ENCODE measurements at regions not wholly inside any gene's neighbourhood (a gene's known extent, or its start where the extent isn't known, plus 50 kb on each side); places are given as distances from the start of the nearest gene placed in this dataset.

- no peaks in the 10 kb centered on the region for H3K36me3 Mint-ChIP-seq
- intact Hi-C loops (cut with micrococcal nuclease): no loop called here
- Histone ChIP-seq H3K27me3 (ENCODE audit: insufficient read depth, low read length) (no peaks in the 10 kb centered on the region), H3K4me3 (ENCODE audit: low read length in 2 of 2) (no peak overlapping the region), H3K9me3 (ENCODE audit: control insufficient read depth in 1 of 2, low read length in 2 of 2) (no peaks in the 10 kb centered on the region), H3K27ac (ENCODE audit: low read depth, low read length) (no peak overlapping the region), H3K36me3 (ENCODE audit: insufficient read depth, low read length) (no peaks in the 10 kb centered on the region), H3K4me1 (ENCODE audit: insufficient read depth, low read length) (no peaks in the 10 kb centered on the region)
- DNase-seq: no peak
- H3K9me3 Mint-ChIP-seq: peaks cover 0 to 4% (median under 1%) of the 10 kb centered on the region in 8 donors
- POLR2A ChIA-PET (ENCODE audit: partially characterized antibody): no interaction called here
- H3K27me3 Mint-ChIP-seq: peaks cover 3 to 8% of the 10 kb centered on the region in 2 donors
- CTCF ChIA-PET (ENCODE audit: partially characterized antibody): no interaction called here
- no peaks in the 10 kb centered on the region for H3K4me1 Mint-ChIP-seq
- no peak overlapping the region for H3K27ac Mint-ChIP-seq
- no peak overlapping the region for H3K4me3 Mint-ChIP-seq
Observed at GRCh38 chr10:25851548-25851947, 82.5 kb upstream of the MYO3A start.

GRCh38 chr10:25852364-25852941, 81.6 kb upstream of the MYO3A start:
- no peaks in the 10 kb centered on the region for H3K36me3 Mint-ChIP-seq
- intact Hi-C loops (cut with micrococcal nuclease): no loop called here
- ChIA-PET POLR2A (ENCODE audit: partially characterized antibody) (no interaction called here), CTCF (ENCODE audit: partially characterized antibody) (no interaction called here)
- no peaks in the 10 kb centered on the region for H3K4me1 ChIP-seq (ENCODE audit: insufficient read depth, low read length)
- H3K27me3 Mint-ChIP-seq: peaks cover 4 to 8% of the 10 kb centered on the region in 2 donors
- no peaks in the 10 kb centered on the region for H3K27me3 ChIP-seq (ENCODE audit: insufficient read depth, low read length)
- H3K9me3 Mint-ChIP-seq: peaks cover 0 to 2% (median under 1%) of the 10 kb centered on the region in 8 donors
- no peak for DNase-seq
- no peak overlapping the region for H3K4me3 ChIP-seq (ENCODE audit: low read length in 2 of 2)
- H3K27ac ChIP-seq (ENCODE audit: low read depth, low read length): no peak overlapping the region
- no peaks in the 10 kb centered on the region for H3K9me3 ChIP-seq (ENCODE audit: control insufficient read depth in 1 of 2, low read length in 2 of 2)
- H3K4me1 Mint-ChIP-seq: no peaks in the 10 kb centered on the region
- no peaks in the 10 kb centered on the region for H3K36me3 ChIP-seq (ENCODE audit: insufficient read depth, low read length)
- H3K4me3 Mint-ChIP-seq: no peak overlapping the region
- no peak overlapping the region for H3K27ac Mint-ChIP-seq

- peaks cover 0 to 1% of the 10 kb centered on the region in 2 donors for H3K27me3 Mint-ChIP-seq
- H3K27me3 ChIP-seq (ENCODE audit: insufficient read depth, low read length): no peaks in the 10 kb centered on the region
- H3K36me3 Mint-ChIP-seq: no peaks in the 10 kb centered on the region
- H3K4me1 ChIP-seq (ENCODE audit: insufficient read depth, low read length): no peaks in the 10 kb centered on the region
- no peaks in the 10 kb centered on the region for H3K36me3 ChIP-seq (ENCODE audit: insufficient read depth, low read length)
- no peak overlapping the region for H3K4me3 Mint-ChIP-seq
- H3K9me3 ChIP-seq (ENCODE audit: control insufficient read depth in 1 of 2, low read length in 2 of 2): no peaks in the 10 kb centered on the region
- H3K4me1 Mint-ChIP-seq: no peaks in the 10 kb centered on the region
- H3K27ac Mint-ChIP-seq: no peak overlapping the region
- ChIA-PET POLR2A (ENCODE audit: partially characterized antibody) (no interaction called here), CTCF (ENCODE audit: partially characterized antibody) (interaction anchor here (2.1 kb wide), 1 partner anchor 18 kb away, joined by 8 read pairs; no protein-coding TSS in a partner anchor)
- DNase-seq: no peak
- intact Hi-C loops (cut with micrococcal nuclease): no loop called here
- H3K27ac ChIP-seq (ENCODE audit: low read depth, low read length): no peak overlapping the region
- H3K9me3 Mint-ChIP-seq: peaks cover 0 to 3% (median 0%) of the 10 kb centered on the region in 8 donors
- no peak overlapping the region for H3K4me3 ChIP-seq (ENCODE audit: low read length in 2 of 2)
Observed at GRCh38 chr10:25858076-25858475, 76.0 kb upstream of the MYO3A start.

GRCh38 chr10:25865267-25865666, 68.8 kb upstream of the MYO3A start:
- CTCF ChIA-PET (ENCODE audit: partially characterized antibody): interaction anchor here (0.5 to 4.4 kb wide), 3 partner anchors 8 to 750 kb away, joined by 3 to 29 read pairs (median 6); no protein-coding TSS in a partner anchor
- peaks cover 0 to 3% (median 0%) of the 10 kb centered on the region in 8 donors for H3K9me3 Mint-ChIP-seq
- H3K9me3 ChIP-seq (ENCODE audit: control insufficient read depth in 1 of 2, low read length in 2 of 2): no peaks in the 10 kb centered on the region
- POLR2A ChIA-PET (ENCODE audit: partially characterized antibody): no interaction called here
- no peak for DNase-seq
- H3K36me3 Mint-ChIP-seq: no peaks in the 10 kb centered on the region
- H3K4me3 ChIP-seq (ENCODE audit: low read length in 2 of 2): no peak overlapping the region
- no peaks in the 10 kb centered on the region for H3K36me3 ChIP-seq (ENCODE audit: insufficient read depth, low read length)
- H3K4me3 Mint-ChIP-seq: no peak overlapping the region
- H3K27ac Mint-ChIP-seq: no peak overlapping the region
- H3K4me1 Mint-ChIP-seq: no peaks in the 10 kb centered on the region
- no peaks in the 10 kb centered on the region for H3K27me3 Mint-ChIP-seq
- no peak overlapping the region for H3K27ac ChIP-seq (ENCODE audit: low read depth, low read length)
- H3K4me1 ChIP-seq (ENCODE audit: insufficient read depth, low read length): no peaks in the 10 kb centered on the region
- intact Hi-C loops (cut with micrococcal nuclease): no loop called here
- H3K27me3 ChIP-seq (ENCODE audit: insufficient read depth, low read length): no peaks in the 10 kb centered on the region

GRCh38 chr10:25867321-25867720, 66.7 kb upstream of the MYO3A start:
- H3K4me1 Mint-ChIP-seq: no peaks in the 10 kb centered on the region
- no peaks in the 10 kb centered on the region for H3K27me3 Mint-ChIP-seq
- CTCF ChIA-PET (ENCODE audit: partially characterized antibody): interaction anchor here (4.4 kb wide), 1 partner anchor 9 kb away, joined by 29 read pairs; no protein-coding TSS in a partner anchor
- POLR2A ChIA-PET (ENCODE audit: partially characterized antibody): no interaction called here
- peaks cover 0 to 3% (median under 1%) of the 10 kb centered on the region in 8 donors for H3K9me3 Mint-ChIP-seq
- Histone ChIP-seq H3K4me3 (ENCODE audit: low read length in 2 of 2) (no peak overlapping the region), H3K36me3 (ENCODE audit: insufficient read depth, low read length) (no peaks in the 10 kb centered on the region), H3K27me3 (ENCODE audit: insufficient read depth, low read length) (no peaks in the 10 kb centered on the region), H3K27ac (ENCODE audit: low read depth, low read length) (no peak overlapping the region), H3K9me3 (ENCODE audit: control insufficient read depth in 1 of 2, low read length in 2 of 2) (no peaks in the 10 kb centered on the region), H3K4me1 (ENCODE audit: insufficient read depth, low read length) (no peaks in the 10 kb centered on the region)
- H3K36me3 Mint-ChIP-seq: no peaks in the 10 kb centered on the region
- H3K27ac Mint-ChIP-seq: no peak overlapping the region
- H3K4me3 Mint-ChIP-seq: no peak overlapping the region
- no peak for DNase-seq
- intact Hi-C loops (cut with micrococcal nuclease): no loop called here

GRCh38 chr10:25869067-25869591, 64.9 kb upstream of the MYO3A start:
- no peaks in the 10 kb centered on the region for H3K36me3 ChIP-seq (ENCODE audit: insufficient read depth, low read length)
- intact Hi-C loops (cut with micrococcal nuclease): no loop called here
- Mint-ChIP-seq H3K9me3 (peaks cover 0 to 3% (median under 1%) of the 10 kb centered on the region in 8 donors), H3K36me3 (no peaks in the 10 kb centered on the region), H3K27ac (no peak overlapping the region), H3K27me3 (peaks cover under 1 to 2% of the 10 kb centered on the region in 2 donors), H3K4me3 (no peak overlapping the region), H3K4me1 (no peaks in the 10 kb centered on the region)
- no peak for DNase-seq
- no peaks in the 10 kb centered on the region for H3K9me3 ChIP-seq (ENCODE audit: control insufficient read depth in 1 of 2, low read length in 2 of 2)
- no peak overlapping the region for H3K27ac ChIP-seq (ENCODE audit: low read depth, low read length)
- H3K4me1 ChIP-seq (ENCODE audit: insufficient read depth, low read length): no peaks in the 10 kb centered on the region
- no peak overlapping the region for H3K4me3 ChIP-seq (ENCODE audit: low read length in 2 of 2)
- POLR2A ChIA-PET (ENCODE audit: partially characterized antibody): no interaction called here
- CTCF ChIA-PET (ENCODE audit: partially characterized antibody): no interaction called here
- no peaks in the 10 kb centered on the region for H3K27me3 ChIP-seq (ENCODE audit: insufficient read depth, low read length)

- ChIA-PET POLR2A (ENCODE audit: partially characterized antibody) (no interaction called here), CTCF (ENCODE audit: partially characterized antibody) (no interaction called here)
- Mint-ChIP-seq H3K4me1 (no peaks in the 10 kb centered on the region), H3K36me3 (no peaks in the 10 kb centered on the region), H3K4me3 (no peak overlapping the region), H3K27ac (no peak overlapping the region), H3K9me3 (peaks cover 0 to 3% (median 0%) of the 10 kb centered on the region in 8 donors), H3K27me3 (peaks cover 1 to 2% of the 10 kb centered on the region in 2 donors)
- H3K27ac ChIP-seq (ENCODE audit: low read depth, low read length): no peak overlapping the region
- DNase-seq: no peak
- no peaks in the 10 kb centered on the region for H3K4me1 ChIP-seq (ENCODE audit: insufficient read depth, low read length)
- no peaks in the 10 kb centered on the region for H3K36me3 ChIP-seq (ENCODE audit: insufficient read depth, low read length)
- intact Hi-C loops (cut with micrococcal nuclease): no loop called here
- no peak overlapping the region for H3K4me3 ChIP-seq (ENCODE audit: low read length in 2 of 2)
- no peaks in the 10 kb centered on the region for H3K27me3 ChIP-seq (ENCODE audit: insufficient read depth, low read length)
- no peaks in the 10 kb centered on the region for H3K9me3 ChIP-seq (ENCODE audit: control insufficient read depth in 1 of 2, low read length in 2 of 2)
Observed at GRCh38 chr10:25869609-25870008, 64.4 kb upstream of the MYO3A start.
